Left lung (tissue), 4 donors: ENCODE measurements at regions not wholly inside any gene's neighbourhood (a gene's known extent, or its start where the extent isn't known, plus 50 kb on each side); places are given as distances from the start of the nearest gene placed in this dataset.

Experiments
- ATAC-seq: fragments of 200-7000 bp; cut with Tn5 transposase; one replicate; pipeline ENCODE4 v1.9.1; 2020; ENCODE audit warnings: moderate library complexity
- DNase-seq, 4 donors: peaks; one replicate each; pipeline ENCODE4 v3.0.0-alpha.2; 2013 to 2020
- H3K27ac ChIP-seq, 2 donors: fragments of 200-600 bp; sonication (generic) in 1 of 2; one replicate each; pipeline versions ENCODE4 v1.5.0 to v1.8.0; 2020 to 2021
- H3K27me3 ChIP-seq, 2 donors: fragments of 200-600 bp; sonication (generic) in 1 of 2; one replicate each; pipeline versions ENCODE4 v1.5.0 to v1.8.0; 2020 to 2021
- H3K36me3 ChIP-seq, 2 donors: fragments of 200-600 bp; sonication (generic) in 1 of 2; one replicate each; pipeline versions ENCODE4 v1.5.0 to v1.8.0; 2020 to 2021
- H3K4me1 ChIP-seq, 2 donors: fragments of 200-600 bp; one replicate each; pipeline ENCODE4 v1.8.0; 2021
- H3K4me3 ChIP-seq, 2 donors: fragments of 200-600 bp; sonication (generic) in 1 of 2; one replicate each; pipeline versions ENCODE4 v1.5.0 to v1.8.0; 2020 to 2021; ENCODE audit warnings: mild to moderate bottlenecking in 1 of 2
- H3K9me3 ChIP-seq, 2 donors: fragments of 200-600 bp; sonication (generic) in 1 of 2; one replicate each; pipeline versions ENCODE4 v1.5.0 to v1.8.0; 2020 to 2021
- intact Hi-C, 2 donors: fragments of 100-400 bp; cut with DNase I; formaldehyde crosslinking; loops; one replicate each; pipeline versions ENCODE4 v1.11.2 to v1.14.2; 2022
- TF ChIP-seq, protein P1 (sequence below), 2 donors: fragments of 200-600 bp; sonication (generic) in 1 of 2; IDR thresholded peaks; one replicate each; pipeline versions ENCODE4 v1.5.0 to v1.8.0; 2021; ENCODE audit warnings: antibody characterized with exemption in 2 of 2
- donor health status: DM: no; HTN: yes; CAD: no.
- donor health status: DM: no; HTN: no; CAD: no.

GRCh38 chr13:105463011-105463501 lies 1072.4 kb downstream of the EFNB2 start:
- TF ChIP-seq, protein P1, sequence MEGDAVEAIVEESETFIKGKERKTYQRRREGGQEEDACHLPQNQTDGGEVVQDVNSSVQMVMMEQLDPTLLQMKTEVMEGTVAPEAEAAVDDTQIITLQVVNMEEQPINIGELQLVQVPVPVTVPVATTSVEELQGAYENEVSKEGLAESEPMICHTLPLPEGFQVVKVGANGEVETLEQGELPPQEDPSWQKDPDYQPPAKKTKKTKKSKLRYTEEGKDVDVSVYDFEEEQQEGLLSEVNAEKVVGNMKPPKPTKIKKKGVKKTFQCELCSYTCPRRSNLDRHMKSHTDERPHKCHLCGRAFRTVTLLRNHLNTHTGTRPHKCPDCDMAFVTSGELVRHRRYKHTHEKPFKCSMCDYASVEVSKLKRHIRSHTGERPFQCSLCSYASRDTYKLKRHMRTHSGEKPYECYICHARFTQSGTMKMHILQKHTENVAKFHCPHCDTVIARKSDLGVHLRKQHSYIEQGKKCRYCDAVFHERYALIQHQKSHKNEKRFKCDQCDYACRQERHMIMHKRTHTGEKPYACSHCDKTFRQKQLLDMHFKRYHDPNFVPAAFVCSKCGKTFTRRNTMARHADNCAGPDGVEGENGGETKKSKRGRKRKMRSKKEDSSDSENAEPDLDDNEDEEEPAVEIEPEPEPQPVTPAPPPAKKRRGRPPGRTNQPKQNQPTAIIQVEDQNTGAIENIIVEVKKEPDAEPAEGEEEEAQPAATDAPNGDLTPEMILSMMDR (IDR thresholded peaks at IDR 0.05) = no peak
- peaks cover 0 to 5% of the 10 kb centered on the region in 2 donors for H3K4me1 ChIP-seq
- H3K36me3 ChIP-seq = no peaks in the 10 kb centered on the region
- peaks cover 0 to 3% of the 10 kb centered on the region in 2 donors for H3K9me3 ChIP-seq
- DNase-seq (peak in 2 of 4 donors; percentile 82 to 88), ATAC-seq (no peak)
- no peaks in the 10 kb centered on the region for H3K27me3 ChIP-seq
- intact Hi-C loops = no loop called here
- H3K4me3 ChIP-seq = no peak overlapping the region
- H3K27ac ChIP-seq = no peak overlapping the region

DNA sequence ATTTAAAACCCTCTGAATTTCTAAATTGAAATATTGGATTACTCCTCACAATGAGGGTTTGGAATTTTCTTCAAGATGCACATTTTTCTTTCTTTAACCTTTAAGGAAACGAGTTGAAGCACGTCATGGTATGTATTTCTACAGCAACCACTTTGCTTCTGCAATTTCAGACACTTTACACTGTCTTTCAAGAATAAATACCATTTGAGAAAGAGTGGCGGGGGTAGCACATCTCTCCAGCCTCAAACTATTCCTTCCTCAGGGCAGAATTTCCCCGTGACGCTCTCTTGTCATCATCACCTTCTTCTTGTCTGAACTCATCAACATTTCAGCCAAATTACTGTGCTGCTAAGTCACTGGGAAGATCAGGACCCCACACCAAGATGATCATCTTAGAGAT lies 1073.4 kb downstream of the EFNB2 start:
- TF ChIP-seq, protein P1 (IDR thresholded peaks at IDR 0.05) = no peak
- peak in 1 of 4 donors; percentile 13 for DNase-seq
- H3K36me3 ChIP-seq = no peaks in the 10 kb centered on the region
- no peak overlapping the region for H3K4me3 ChIP-seq
- no peak overlapping the region for H3K27ac ChIP-seq
- peaks cover 0 to 5% of the 10 kb centered on the region in 2 donors for H3K4me1 ChIP-seq
- intact Hi-C loops = no loop called here
- H3K9me3 ChIP-seq = no peaks in the 10 kb centered on the region
- H3K27me3 ChIP-seq = no peaks in the 10 kb centered on the region
- no peak for ATAC-seq

- H3K27ac ChIP-seq = no peak overlapping the region
Measured at GRCh38 chr13:105452895-105453294, 1082.6 kb downstream of the EFNB2 start.

GRCh38 chr13:105450784-105451183 lies 1084.7 kb downstream of the EFNB2 start:
- Histone ChIP-seq H3K4me1 (no peaks in the 10 kb centered on the region), H3K9me3 (no peaks in the 10 kb centered on the region), H3K36me3 (no peaks in the 10 kb centered on the region), H3K27me3 (no peaks in the 10 kb centered on the region), H3K4me3 (no peak overlapping the region), H3K27ac (no peak overlapping the region)
- ATAC-seq = no peak
- DNase-seq = no peak
- TF ChIP-seq, protein P1 (IDR thresholded peaks at IDR 0.05) = no peak
- intact Hi-C loops = no loop called here

More at GRCh38 chr13:105452895-105453294, 1082.6 kb downstream of the EFNB2 start:
- ATAC-seq = no peak
- Histone ChIP-seq H3K4me1 (no peaks in the 10 kb centered on the region), H3K4me3 (no peak overlapping the region), H3K9me3 (no peaks in the 10 kb centered on the region), H3K27me3 (no peaks in the 10 kb centered on the region), H3K36me3 (no peaks in the 10 kb centered on the region)
- no peak for DNase-seq
- TF ChIP-seq, protein P1 (IDR thresholded peaks at IDR 0.05) = no peak
- intact Hi-C loops = no loop called here

- no peaks in the 10 kb centered on the region for H3K4me1 ChIP-seq
- TF ChIP-seq, protein P1 (IDR thresholded peaks at IDR 0.05) = no peak
- no peaks in the 10 kb centered on the region for H3K27me3 ChIP-seq
- no peaks in the 10 kb centered on the region for H3K9me3 ChIP-seq
- H3K4me3 ChIP-seq = no peak overlapping the region
- H3K36me3 ChIP-seq = no peaks in the 10 kb centered on the region
- DNase-seq = no peak
- no peak overlapping the region for H3K27ac ChIP-seq
- no peak for ATAC-seq
- intact Hi-C loops = no loop called here
Measured at GRCh38 chr13:105448811-105449210, 1086.7 kb downstream of the EFNB2 start.
